ENCODE measurements at regions not wholly inside any gene's neighbourhood (a gene's known extent, or its start where the extent isn't known, plus 50 kb on each side); places are given as distances from the start of the nearest gene placed in this dataset.

DNA sequence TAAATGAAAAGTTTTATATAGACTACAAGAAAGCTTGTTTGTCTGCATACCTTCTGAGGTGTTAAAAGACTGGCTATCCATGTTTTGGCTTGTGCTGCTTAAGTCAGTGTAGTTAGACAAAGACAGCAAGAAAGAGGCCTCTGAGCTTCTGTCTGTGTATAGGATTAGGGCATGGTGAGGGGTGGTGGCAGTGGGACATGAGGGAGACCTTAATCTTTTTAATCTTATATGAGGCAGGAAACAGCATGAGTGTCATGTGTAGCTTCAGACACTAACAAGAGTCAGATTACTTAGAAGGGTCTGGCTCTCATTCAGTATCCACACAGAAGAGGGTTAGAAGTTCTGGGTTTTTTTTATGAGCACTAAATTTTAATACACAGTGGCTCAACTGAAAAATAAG, 213.3 kb downstream of the GABRG1 start:
- DNase-seq: no peak
- CTCF ChIA-PET: no interaction called here
- H2AFZ ChIP-seq (ENCODE audit: low read length): no peak overlapping the region
- no peaks in the 10 kb centered on the region for H3K79me2 ChIP-seq (ENCODE audit: low read length)
- intact Hi-C loops (cut with micrococcal nuclease): no loop called here
- no peaks in the 10 kb centered on the region for H3K36me3 ChIP-seq (ENCODE audit: low read depth, low read length)
- H4K20me1 ChIP-seq (ENCODE audit: low read length): no peaks in the 10 kb centered on the region
- no peaks in the 10 kb centered on the region for H3K27me3 ChIP-seq (ENCODE audit: low read length)
- POLR2A ChIA-PET (ENCODE audit: unreplicated experiment): no interaction called here
- H3F3A ChIP-seq (ENCODE audit: low read length, unreplicated experiment): no peaks in the 10 kb centered on the region
- no peak overlapping the region for H3K4me2 ChIP-seq (ENCODE audit: low read length)
- no peaks in the 10 kb centered on the region for H3K4me1 ChIP-seq (ENCODE audit: insufficient read depth, low read length)
- no peak overlapping the region for H3K27ac ChIP-seq (ENCODE audit: low read length)
- no peak overlapping the region for H3K9ac ChIP-seq (ENCODE audit: low read length)
- BruUV-seq (replicated peaks): no TSS peak
- no peak for ATAC-seq
- H3K9me3 ChIP-seq (ENCODE audit: low read length): no peaks in the 10 kb centered on the region
- TF ChIP-seq EZH2 (IDR thresholded peaks at IDR 0.05; ENCODE audit: low read length, unreplicated experiment) (no peak), EZH2phosphoT487 (IDR thresholded peaks at IDR 0.05; ENCODE audit: borderline replicate concordance, low read length) (no peak)
- TF ChIP-seq, protein P1, sequence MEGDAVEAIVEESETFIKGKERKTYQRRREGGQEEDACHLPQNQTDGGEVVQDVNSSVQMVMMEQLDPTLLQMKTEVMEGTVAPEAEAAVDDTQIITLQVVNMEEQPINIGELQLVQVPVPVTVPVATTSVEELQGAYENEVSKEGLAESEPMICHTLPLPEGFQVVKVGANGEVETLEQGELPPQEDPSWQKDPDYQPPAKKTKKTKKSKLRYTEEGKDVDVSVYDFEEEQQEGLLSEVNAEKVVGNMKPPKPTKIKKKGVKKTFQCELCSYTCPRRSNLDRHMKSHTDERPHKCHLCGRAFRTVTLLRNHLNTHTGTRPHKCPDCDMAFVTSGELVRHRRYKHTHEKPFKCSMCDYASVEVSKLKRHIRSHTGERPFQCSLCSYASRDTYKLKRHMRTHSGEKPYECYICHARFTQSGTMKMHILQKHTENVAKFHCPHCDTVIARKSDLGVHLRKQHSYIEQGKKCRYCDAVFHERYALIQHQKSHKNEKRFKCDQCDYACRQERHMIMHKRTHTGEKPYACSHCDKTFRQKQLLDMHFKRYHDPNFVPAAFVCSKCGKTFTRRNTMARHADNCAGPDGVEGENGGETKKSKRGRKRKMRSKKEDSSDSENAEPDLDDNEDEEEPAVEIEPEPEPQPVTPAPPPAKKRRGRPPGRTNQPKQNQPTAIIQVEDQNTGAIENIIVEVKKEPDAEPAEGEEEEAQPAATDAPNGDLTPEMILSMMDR (conservative IDR thresholded peaks at IDR 0.05; ENCODE audit: low read depth, low read length): no peak
- no peak overlapping the region for H3K4me3 ChIP-seq (ENCODE audit: low read length)
- no peaks in the 10 kb centered on the region for H3K9me2 ChIP-seq (replicated peaks; ENCODE audit: low read length)

DNA sequence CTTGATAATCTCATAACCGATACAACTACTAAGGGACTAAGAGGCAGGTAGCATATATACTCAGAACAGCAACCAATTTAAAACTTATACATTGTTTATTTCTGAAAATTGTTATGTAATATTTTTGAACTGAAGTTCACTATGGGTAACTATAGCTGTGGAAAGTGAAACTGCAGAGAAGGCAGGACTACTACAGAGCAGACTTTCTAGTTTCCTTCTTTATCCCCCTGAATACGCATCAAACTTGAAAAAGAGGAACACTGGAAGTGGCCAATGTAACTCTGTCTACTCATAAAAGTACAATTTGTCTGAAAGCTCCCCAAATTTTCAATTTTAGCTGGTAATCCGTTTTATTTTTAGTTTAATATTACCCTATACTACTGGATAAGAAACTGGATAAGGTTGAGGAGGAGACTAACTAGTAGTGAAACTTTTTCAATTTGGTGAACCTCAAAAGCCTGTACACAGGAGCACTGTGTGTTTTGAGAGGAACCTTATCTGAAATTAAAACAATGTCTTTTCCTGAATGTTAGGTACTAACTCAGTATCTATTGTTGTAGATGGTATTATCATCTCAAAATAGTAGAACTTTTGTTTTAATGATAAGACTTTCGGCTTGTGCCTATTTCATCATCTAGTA, 225.8 kb downstream of the GABRG1 start:
- BruUV-seq (replicated peaks): no TSS peak
- Histone ChIP-seq H3K9me2 (replicated peaks; ENCODE audit: low read length) (no peaks in the 10 kb centered on the region), H3K36me3 (ENCODE audit: low read depth, low read length) (no peaks in the 10 kb centered on the region), H3K9me3 (ENCODE audit: low read length) (no peaks in the 10 kb centered on the region), H3K27me3 (ENCODE audit: low read length) (no peaks in the 10 kb centered on the region), H3K9ac (ENCODE audit: low read length) (no peak overlapping the region), H3K4me1 (ENCODE audit: insufficient read depth, low read length) (no peaks in the 10 kb centered on the region), H3K79me2 (ENCODE audit: low read length) (no peaks in the 10 kb centered on the region), H3F3A (ENCODE audit: low read length, unreplicated experiment) (no peaks in the 10 kb centered on the region), H3K27ac (ENCODE audit: low read length) (no peak overlapping the region), H3K4me2 (ENCODE audit: low read length) (no peak overlapping the region), H4K20me1 (ENCODE audit: low read length) (no peaks in the 10 kb centered on the region), H2AFZ (ENCODE audit: low read length) (no peak overlapping the region), H3K4me3 (ENCODE audit: low read length) (no peak overlapping the region)
- no peak for ATAC-seq
- TF ChIP-seq EZH2 (IDR thresholded peaks at IDR 0.05; ENCODE audit: low read length, unreplicated experiment) (no peak), EZH2phosphoT487 (IDR thresholded peaks at IDR 0.05; ENCODE audit: borderline replicate concordance, low read length) (no peak)
- TF ChIP-seq, protein P1 (conservative IDR thresholded peaks at IDR 0.05; ENCODE audit: low read depth, low read length): no peak
- POLR2A ChIA-PET (ENCODE audit: unreplicated experiment): no interaction called here
- intact Hi-C loops (cut with micrococcal nuclease): no loop called here
- DNase-seq: no peak
- CTCF ChIA-PET: no interaction called here

DNA sequence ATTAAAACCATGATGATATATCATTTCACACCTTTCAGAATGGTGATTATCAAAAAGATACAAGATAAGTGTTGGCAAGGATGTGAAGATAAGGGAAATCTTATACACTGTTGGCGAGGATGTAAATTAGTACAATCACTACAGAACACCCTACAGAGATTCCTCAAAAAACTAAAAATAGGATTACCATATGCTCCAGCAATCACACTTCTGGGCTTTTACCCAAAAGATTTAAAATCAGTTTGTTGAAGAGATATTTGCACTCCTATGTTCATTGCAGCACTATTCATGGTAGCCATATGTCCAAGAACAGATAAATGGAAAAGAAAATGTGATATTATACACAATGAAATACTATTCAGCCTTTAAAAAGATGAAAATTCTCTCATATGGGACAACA, 240.4 kb downstream of the GABRG1 start:
- no peaks in the 10 kb centered on the region for H3K9me2 ChIP-seq (replicated peaks; ENCODE audit: low read length)
- no peak overlapping the region for H3K4me2 ChIP-seq (ENCODE audit: low read length)
- H4K20me1 ChIP-seq (ENCODE audit: low read length): no peaks in the 10 kb centered on the region
- no peak overlapping the region for H3K9ac ChIP-seq (ENCODE audit: low read length)
- H3K4me3 ChIP-seq (ENCODE audit: low read length): no peak overlapping the region
- H3K27me3 ChIP-seq (ENCODE audit: low read length): no peaks in the 10 kb centered on the region
- H3K9me3 ChIP-seq (ENCODE audit: low read length): no peaks in the 10 kb centered on the region
- H3K79me2 ChIP-seq (ENCODE audit: low read length): no peaks in the 10 kb centered on the region
- intact Hi-C loops (cut with micrococcal nuclease): no loop called here
- ATAC-seq (no peak), DNase-seq (no peak)
- ChIA-PET CTCF (no interaction called here), POLR2A (ENCODE audit: unreplicated experiment) (no interaction called here)
- H3K4me1 ChIP-seq (ENCODE audit: insufficient read depth, low read length): no peaks in the 10 kb centered on the region
- H3K36me3 ChIP-seq (ENCODE audit: low read depth, low read length): no peaks in the 10 kb centered on the region
- no peaks in the 10 kb centered on the region for H3F3A ChIP-seq (ENCODE audit: low read length, unreplicated experiment)
- no peak for TF ChIP-seq EZH2 (IDR thresholded peaks at IDR 0.05; ENCODE audit: low read length, unreplicated experiment)
- TF ChIP-seq, protein P1 (conservative IDR thresholded peaks at IDR 0.05; ENCODE audit: low read depth, low read length): no peak
- TF ChIP-seq EZH2phosphoT487 (IDR thresholded peaks at IDR 0.05; ENCODE audit: borderline replicate concordance, low read length): no peak
- H3K27ac ChIP-seq (ENCODE audit: low read length): no peak overlapping the region
- no TSS peak for BruUV-seq (replicated peaks)
- H2AFZ ChIP-seq (ENCODE audit: low read length): no peak overlapping the region
